Panc1 (cell line): ENCODE measurements at regions not wholly inside any gene's neighbourhood (a gene's known extent, or its start where the extent isn't known, plus 50 kb on each side); places are given as distances from the start of the nearest gene placed in this dataset.

Source experiments
- CTCF ChIP-seq: fragments of 450-650 bp; IDR thresholded peaks from 2 replicates; pipeline ENCODE4 v1.5.1; 2017; ENCODE audit warnings: mild to moderate bottlenecking
- POLR2AphosphoS5 ChIP-seq: IDR thresholded peaks from 2 replicates; pipeline ENCODE4 v1.6.1; 2012; ENCODE audit warnings: mild to moderate bottlenecking, low read depth, low read length, moderate library complexity
- REST ChIP-seq, 2 experiments: IDR thresholded peaks; 2 replicates each; pipeline ENCODE4 v1.6.1; 2011 to 2012; ENCODE audit warnings: low read depth in 2 of 2, control low read depth in 1 of 2, low read length in 1 of 2, mild to moderate bottlenecking in 1 of 2, moderate library complexity in 1 of 2; ENCODE audit not compliant: insufficient read depth in 1 of 2
- TCF7L2 ChIP-seq: IDR thresholded peaks from 2 replicates; pipeline ENCODE4 v1.6.1; 2011; ENCODE audit warnings: mild to moderate bottlenecking, low read depth, low read length, inconsistent platforms

GRCh38 chr6:164246082-164246481, 831.6 kb downstream of the QKI start:
- TF ChIP-seq CTCF (no peak), TCF7L2 (no peak), REST (IDR thresholded peaks at IDR 0.05; ENCODE audit: insufficient read depth in 1 of 2, low read depth in 2 of 2, low read length in 1 of 2) (no peak), POLR2AphosphoS5 (no peak)
